ENCODE measurements at regions not wholly inside any gene's neighbourhood (a gene's known extent, or its start where the extent isn't known, plus 50 kb on each side); places are given as distances from the start of the nearest gene placed in this dataset.

GRCh38 chr6:132190097-132190814 lies 211.0 kb downstream of the MOXD1 start:
- TF ChIP-seq CTCF (IDR thresholded peaks at IDR 0.05): no peak
- TF ChIP-seq EZH2 (IDR thresholded peaks at IDR 0.05; ENCODE audit: borderline replicate concordance, insufficient read depth, low read depth, low read length, poor library complexity, severe bottlenecking): no peak

All from B cell (primary cell).